ENCODE measurements at regions not wholly inside any gene's neighbourhood (a gene's known extent, or its start where the extent isn't known, plus 50 kb on each side); places are given as distances from the start of the nearest gene placed in this dataset.
"Not testable (repeated sequence)": the region's sequence is repeated elsewhere in the genome, so short reads cannot be mapped to it uniquely, and the experiment has no call there.

DNA sequence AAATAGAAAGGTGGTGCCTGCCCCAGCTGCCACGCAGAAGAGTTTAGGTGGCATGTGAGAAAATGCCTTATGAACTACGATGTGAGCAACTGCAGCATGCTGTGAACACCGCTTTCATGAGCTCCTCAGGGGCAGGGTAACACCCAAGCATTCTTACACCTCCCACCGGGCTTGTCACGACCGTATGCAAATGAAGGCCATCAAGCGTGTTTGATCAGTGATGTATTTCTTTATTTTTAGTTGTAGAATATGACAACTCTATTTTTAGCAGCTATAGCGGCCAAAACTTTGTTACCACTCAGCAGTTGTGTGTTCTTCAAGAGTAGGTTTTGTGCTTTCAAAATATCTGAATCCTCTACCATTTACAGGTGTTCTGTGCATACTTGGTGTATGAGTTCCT, 58.1 kb upstream of the SAMD11 start:
- H3K4me2 ChIP-seq (ENCODE audit: low read length, poor library complexity, severe bottlenecking); H2BK12ac ChIP-seq (ENCODE audit: low read length in 2 of 2); H4K8ac ChIP-seq (ENCODE audit: low read length); H3K4me3 ChIP-seq (ENCODE audit: insufficient read depth in 1 of 2, low read depth in 1 of 2, low read length in 2 of 2); H3K27ac ChIP-seq (ENCODE audit: low read length, poor library complexity, severe bottlenecking); H2AFZ ChIP-seq (ENCODE audit: low read depth, low read length); H3K9ac ChIP-seq (ENCODE audit: low read length); H3K14ac ChIP-seq (ENCODE audit: low read length in 2 of 2); H2AK5ac ChIP-seq (ENCODE audit: low read length, severe bottlenecking); H4K91ac ChIP-seq (ENCODE audit: low read length); H3K4ac ChIP-seq (ENCODE audit: low read depth in 1 of 2, low read length in 2 of 2); H2BK5ac ChIP-seq (ENCODE audit: low read depth, low read length, poor library complexity, severe bottlenecking); DNase-seq; H3K23ac ChIP-seq (ENCODE audit: low read length in 2 of 2); H2BK15ac ChIP-seq (ENCODE audit: low read depth, poor library complexity, severe bottlenecking); H3K9me3 ChIP-seq (ENCODE audit: control insufficient read depth, low read length); H3K36me3 ChIP-seq (ENCODE audit: control insufficient read depth in 1 of 2, insufficient read depth in 2 of 2, low read depth in 1 of 2, low read length in 2 of 2); H3K18ac ChIP-seq (ENCODE audit: low read depth in 1 of 2, low read length in 2 of 2); H3K79me1 ChIP-seq (replicated peaks; ENCODE audit: low read length, poor library complexity, severe bottlenecking); H3K4me1 ChIP-seq (ENCODE audit: control insufficient read depth, insufficient read depth, low read depth, low read length); H2BK120ac ChIP-seq (ENCODE audit: low read depth, low read length): not testable (repeated sequence)
- H3K27me3 ChIP-seq (ENCODE audit: control insufficient read depth in 1 of 2, insufficient read depth in 1 of 2, low read length in 2 of 2), result peaks cover 31 to 58% of the 10 kb centered on the region in 2 experiments
- 52% methylated on average over 8 of the region's 8 CpGs for WGBS

DNA sequence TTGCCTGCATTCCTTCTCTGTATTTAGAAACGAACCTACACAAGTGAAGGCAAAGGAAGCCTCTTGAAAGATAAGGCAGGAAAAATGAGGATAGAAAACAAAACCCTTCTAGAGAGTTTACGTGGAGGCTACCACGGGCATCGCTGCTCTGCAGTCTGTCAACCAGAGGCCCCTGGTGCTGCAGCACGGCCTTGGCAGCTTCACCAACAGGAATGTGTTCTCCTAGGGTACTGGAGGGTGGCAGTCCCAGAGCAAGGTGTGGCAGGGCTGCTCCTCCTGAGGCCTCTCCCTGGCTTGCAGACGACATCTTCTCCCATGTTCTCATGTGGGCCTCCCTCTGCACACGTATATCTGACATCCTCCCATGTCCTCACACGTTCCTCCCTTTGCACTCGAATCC, 57.6 kb upstream of the SAMD11 start:
- Histone ChIP-seq H3K4me3 (ENCODE audit: insufficient read depth in 1 of 2, low read depth in 1 of 2, low read length in 2 of 2) (no peak overlapping the region), H2BK12ac (ENCODE audit: low read length in 2 of 2) (no peak overlapping the region), H3K36me3 (ENCODE audit: control insufficient read depth in 1 of 2, insufficient read depth in 2 of 2, low read depth in 1 of 2, low read length in 2 of 2) (no peaks in the 10 kb centered on the region), H3K4me1 (ENCODE audit: control insufficient read depth, insufficient read depth, low read depth, low read length) (peaks cover 5% of the 10 kb centered on the region), H2BK15ac (ENCODE audit: low read depth, poor library complexity, severe bottlenecking) (no peak overlapping the region), H3K27ac (ENCODE audit: low read length, poor library complexity, severe bottlenecking) (no peak overlapping the region), H3K14ac (ENCODE audit: low read length in 2 of 2) (no peak overlapping the region), H2BK5ac (ENCODE audit: low read depth, low read length, poor library complexity, severe bottlenecking) (no peak overlapping the region), H3K23ac (ENCODE audit: low read length in 2 of 2) (no peak overlapping the region), H2AFZ (ENCODE audit: low read depth, low read length) (no peak overlapping the region), H3K9me3 (ENCODE audit: control insufficient read depth, low read length) (no peaks in the 10 kb centered on the region), H2AK5ac (ENCODE audit: low read length, severe bottlenecking) (no peak overlapping the region), H3K9ac (ENCODE audit: low read length) (no peak overlapping the region), H3K4ac (ENCODE audit: low read depth in 1 of 2, low read length in 2 of 2) (no peak overlapping the region), H3K4me2 (ENCODE audit: low read length, poor library complexity, severe bottlenecking) (no peak overlapping the region), H3K27me3 (ENCODE audit: control insufficient read depth in 1 of 2, insufficient read depth in 1 of 2, low read length in 2 of 2) (peaks cover 30 to 55% of the 10 kb centered on the region in 2 experiments), H2BK120ac (ENCODE audit: low read depth, low read length) (no peak overlapping the region), H4K91ac (ENCODE audit: low read length) (no peak overlapping the region), H4K8ac (ENCODE audit: low read length) (no peak overlapping the region), H3K79me1 (replicated peaks; ENCODE audit: low read length, poor library complexity, severe bottlenecking) (no peaks in the 10 kb centered on the region), H3K18ac (ENCODE audit: low read depth in 1 of 2, low read length in 2 of 2) (no peak overlapping the region)
- no peak for DNase-seq
- WGBS, result 64% methylated on average over 9 of the region's 9 CpGs

DNA sequence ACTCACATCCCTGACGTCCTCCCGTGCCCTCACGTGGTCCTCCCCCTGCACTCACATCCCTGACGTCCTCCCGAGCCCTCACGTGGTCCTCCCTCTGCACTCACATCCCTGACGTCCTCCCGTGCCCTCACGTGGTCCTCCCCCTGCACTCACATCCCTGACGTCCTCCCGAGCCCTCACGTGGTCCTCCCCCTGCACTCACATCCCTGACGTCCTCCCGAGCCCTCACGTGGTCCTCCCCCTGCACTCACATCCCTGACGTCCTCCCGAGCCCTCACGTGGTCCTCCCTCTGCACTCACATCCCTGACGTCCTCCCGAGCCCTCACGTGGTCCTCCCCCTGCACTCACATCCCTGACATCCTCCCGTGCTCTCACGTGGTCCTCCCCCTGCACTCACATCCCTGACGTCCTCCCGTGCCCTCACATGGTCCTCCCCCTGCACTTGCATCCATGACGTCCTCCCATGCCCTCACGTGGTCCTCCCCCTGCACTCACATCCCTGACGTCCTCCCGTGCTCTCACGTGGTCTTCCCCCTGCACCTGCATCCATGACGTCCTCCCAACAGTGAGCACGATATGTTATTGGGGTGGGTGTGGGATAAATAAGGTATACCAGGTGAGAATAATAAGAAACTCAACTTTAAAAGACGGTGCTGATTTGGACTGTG, 57.0 kb upstream of the SAMD11 start:
- not testable (repeated sequence) for H3K23ac ChIP-seq (ENCODE audit: low read length in 2 of 2); H3K79me1 ChIP-seq (replicated peaks; ENCODE audit: low read length, poor library complexity, severe bottlenecking); H3K4me3 ChIP-seq (ENCODE audit: insufficient read depth in 1 of 2, low read depth in 1 of 2, low read length in 2 of 2); H3K36me3 ChIP-seq (ENCODE audit: control insufficient read depth in 1 of 2, insufficient read depth in 2 of 2, low read depth in 1 of 2, low read length in 2 of 2); H3K4me1 ChIP-seq (ENCODE audit: control insufficient read depth, insufficient read depth, low read depth, low read length); H3K9me3 ChIP-seq (ENCODE audit: control insufficient read depth, low read length); H3K18ac ChIP-seq (ENCODE audit: low read depth in 1 of 2, low read length in 2 of 2); H2BK5ac ChIP-seq (ENCODE audit: low read depth, low read length, poor library complexity, severe bottlenecking); H3K4me2 ChIP-seq (ENCODE audit: low read length, poor library complexity, severe bottlenecking); H2BK120ac ChIP-seq (ENCODE audit: low read depth, low read length); H2BK15ac ChIP-seq (ENCODE audit: low read depth, poor library complexity, severe bottlenecking); H2AK5ac ChIP-seq (ENCODE audit: low read length, severe bottlenecking); H2AFZ ChIP-seq (ENCODE audit: low read depth, low read length); H4K8ac ChIP-seq (ENCODE audit: low read length); H2BK12ac ChIP-seq (ENCODE audit: low read length in 2 of 2); DNase-seq; H3K27ac ChIP-seq (ENCODE audit: low read length, poor library complexity, severe bottlenecking); H3K4ac ChIP-seq (ENCODE audit: low read depth in 1 of 2, low read length in 2 of 2); H3K9ac ChIP-seq (ENCODE audit: low read length)
- Histone ChIP-seq H3K14ac (ENCODE audit: low read length in 2 of 2) (peak overlapping the region in 1 of 2 experiments; percentile 97), H3K27me3 (ENCODE audit: control insufficient read depth in 1 of 2, insufficient read depth in 1 of 2, low read length in 2 of 2) (peaks cover 30 to 55% of the 10 kb centered on the region in 2 experiments), H4K91ac (ENCODE audit: low read length) (peak overlapping the region; percentile 15)
- 60% methylated on average over 33 of the region's 33 CpGs for WGBS

DNA sequence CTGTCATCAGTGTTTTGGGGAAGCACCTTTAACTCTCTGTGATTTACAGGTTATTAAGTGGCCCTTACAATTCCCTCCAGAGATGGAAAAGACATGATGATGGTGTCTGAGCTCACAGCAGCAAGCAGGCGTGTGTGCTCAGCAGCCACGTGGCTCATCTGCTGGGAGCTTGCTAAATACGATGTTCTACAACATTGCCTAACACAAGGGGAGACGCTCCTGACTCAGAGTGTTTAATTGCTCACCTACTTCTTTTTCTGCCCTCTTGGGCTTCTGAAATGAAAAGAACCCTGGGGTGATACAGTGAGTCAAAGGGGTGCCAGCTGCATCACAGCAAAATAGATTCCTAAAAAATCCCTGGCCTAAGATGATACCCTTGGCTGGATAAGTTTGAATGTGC, 56.2 kb upstream of the SAMD11 start:
- not testable (repeated sequence) for H3K18ac ChIP-seq (ENCODE audit: low read depth in 1 of 2, low read length in 2 of 2); H3K79me1 ChIP-seq (replicated peaks; ENCODE audit: low read length, poor library complexity, severe bottlenecking); H2BK12ac ChIP-seq (ENCODE audit: low read length in 2 of 2); H3K14ac ChIP-seq (ENCODE audit: low read length in 2 of 2); H2AK5ac ChIP-seq (ENCODE audit: low read length, severe bottlenecking); H3K9me3 ChIP-seq (ENCODE audit: control insufficient read depth, low read length); H3K4me1 ChIP-seq (ENCODE audit: control insufficient read depth, insufficient read depth, low read depth, low read length); H3K4me2 ChIP-seq (ENCODE audit: low read length, poor library complexity, severe bottlenecking); H3K4me3 ChIP-seq (ENCODE audit: insufficient read depth in 1 of 2, low read depth in 1 of 2, low read length in 2 of 2); H2BK120ac ChIP-seq (ENCODE audit: low read depth, low read length); H3K9ac ChIP-seq (ENCODE audit: low read length); H3K4ac ChIP-seq (ENCODE audit: low read depth in 1 of 2, low read length in 2 of 2); H3K23ac ChIP-seq (ENCODE audit: low read length in 2 of 2); H3K36me3 ChIP-seq (ENCODE audit: control insufficient read depth in 1 of 2, insufficient read depth in 2 of 2, low read depth in 1 of 2, low read length in 2 of 2); H4K8ac ChIP-seq (ENCODE audit: low read length); H2BK15ac ChIP-seq (ENCODE audit: low read depth, poor library complexity, severe bottlenecking); H2AFZ ChIP-seq (ENCODE audit: low read depth, low read length); H2BK5ac ChIP-seq (ENCODE audit: low read depth, low read length, poor library complexity, severe bottlenecking); H4K91ac ChIP-seq (ENCODE audit: low read length); DNase-seq; H3K27ac ChIP-seq (ENCODE audit: low read length, poor library complexity, severe bottlenecking)
- no CpG with 5 or more reads among the region's 4 CpGs for WGBS
- H3K27me3 ChIP-seq (ENCODE audit: control insufficient read depth in 1 of 2, insufficient read depth in 1 of 2, low read length in 2 of 2), result peaks cover 25 to 47% of the 10 kb centered on the region in 2 experiments
